ENCODE measurements at regions not wholly inside any gene's neighbourhood (a gene's known extent, or its start where the extent isn't known, plus 50 kb on each side); places are given as distances from the start of the nearest gene placed in this dataset.

DNA sequence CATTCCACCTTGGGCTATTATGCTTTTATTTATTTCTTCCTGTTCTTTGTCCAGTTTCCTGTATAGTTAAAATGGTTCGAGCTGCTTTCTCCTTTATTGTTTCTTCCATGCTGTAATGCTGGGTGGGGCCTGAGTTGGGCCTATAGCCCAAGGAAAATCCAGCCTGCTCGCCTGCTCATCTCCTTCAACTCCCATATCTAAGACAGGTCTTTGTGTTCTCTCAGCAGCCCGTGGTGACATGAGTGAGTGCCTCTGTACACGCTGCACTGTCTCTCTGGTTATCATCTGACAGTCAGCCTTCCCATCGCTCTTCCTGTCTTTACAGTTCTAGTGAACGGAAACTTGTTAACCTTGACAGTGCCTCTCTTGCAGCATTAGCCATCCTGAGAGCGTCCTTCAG lies 221.9 kb upstream of the SLC10A2 start:
- intact Hi-C loops (cut with DNase I; ENCODE audit: low total_unique reads), result no loop called here
- no peak for DNase-seq
- Histone ChIP-seq H3K4me3 (no peak overlapping the region), H3K27ac (no peak overlapping the region), H3K9me3 (no peaks in the 10 kb centered on the region), H3K27me3 (no peaks in the 10 kb centered on the region), H3K36me3 (no peaks in the 10 kb centered on the region), H3K4me1 (no peaks in the 10 kb centered on the region)
- TF ChIP-seq, protein P1, sequence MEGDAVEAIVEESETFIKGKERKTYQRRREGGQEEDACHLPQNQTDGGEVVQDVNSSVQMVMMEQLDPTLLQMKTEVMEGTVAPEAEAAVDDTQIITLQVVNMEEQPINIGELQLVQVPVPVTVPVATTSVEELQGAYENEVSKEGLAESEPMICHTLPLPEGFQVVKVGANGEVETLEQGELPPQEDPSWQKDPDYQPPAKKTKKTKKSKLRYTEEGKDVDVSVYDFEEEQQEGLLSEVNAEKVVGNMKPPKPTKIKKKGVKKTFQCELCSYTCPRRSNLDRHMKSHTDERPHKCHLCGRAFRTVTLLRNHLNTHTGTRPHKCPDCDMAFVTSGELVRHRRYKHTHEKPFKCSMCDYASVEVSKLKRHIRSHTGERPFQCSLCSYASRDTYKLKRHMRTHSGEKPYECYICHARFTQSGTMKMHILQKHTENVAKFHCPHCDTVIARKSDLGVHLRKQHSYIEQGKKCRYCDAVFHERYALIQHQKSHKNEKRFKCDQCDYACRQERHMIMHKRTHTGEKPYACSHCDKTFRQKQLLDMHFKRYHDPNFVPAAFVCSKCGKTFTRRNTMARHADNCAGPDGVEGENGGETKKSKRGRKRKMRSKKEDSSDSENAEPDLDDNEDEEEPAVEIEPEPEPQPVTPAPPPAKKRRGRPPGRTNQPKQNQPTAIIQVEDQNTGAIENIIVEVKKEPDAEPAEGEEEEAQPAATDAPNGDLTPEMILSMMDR (IDR thresholded peaks at IDR 0.05), result no peak
- no peak for TF ChIP-seq POLR2A (IDR thresholded peaks at IDR 0.05)

GRCh38 chr13:103287659-103288058 lies 221.4 kb upstream of the SLC10A2 start:
- intact Hi-C loops (cut with DNase I; ENCODE audit: low total_unique reads), result no loop called here
- Histone ChIP-seq H3K27ac (no peak overlapping the region), H3K9me3 (no peaks in the 10 kb centered on the region), H3K27me3 (no peaks in the 10 kb centered on the region), H3K4me3 (no peak overlapping the region), H3K36me3 (no peaks in the 10 kb centered on the region), H3K4me1 (no peaks in the 10 kb centered on the region)
- no peak for DNase-seq
- TF ChIP-seq, protein P1 (IDR thresholded peaks at IDR 0.05), result no peak
- TF ChIP-seq POLR2A (IDR thresholded peaks at IDR 0.05), result no peak

DNA sequence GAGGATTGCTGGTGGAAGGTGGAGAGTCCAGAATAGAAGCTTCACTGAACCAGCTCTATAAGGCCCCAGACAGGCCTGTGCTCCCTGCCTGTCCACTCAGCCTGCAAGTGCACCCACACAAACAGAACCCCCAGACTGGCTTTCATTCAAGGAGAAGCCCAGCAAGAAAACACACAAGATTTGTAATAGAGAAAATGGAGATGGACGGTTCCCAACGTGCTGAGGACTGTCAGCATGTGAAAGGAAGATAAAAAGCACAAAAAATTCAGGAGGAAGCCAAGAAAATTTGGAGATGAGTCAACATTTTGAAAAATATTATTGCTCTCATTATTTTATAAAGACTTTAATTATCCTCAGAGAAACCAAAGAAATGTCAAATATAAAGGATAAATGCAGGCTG lies 218.2 kb upstream of the SLC10A2 start:
- TF ChIP-seq POLR2A (IDR thresholded peaks at IDR 0.05), result no peak
- TF ChIP-seq, protein P1 (IDR thresholded peaks at IDR 0.05), result no peak
- intact Hi-C loops (cut with DNase I; ENCODE audit: low total_unique reads), result no loop called here
- no peaks in the 10 kb centered on the region for H3K27me3 ChIP-seq
- H3K4me1 ChIP-seq, result no peaks in the 10 kb centered on the region
- H3K9me3 ChIP-seq, result no peaks in the 10 kb centered on the region
- H3K4me3 ChIP-seq, result no peak overlapping the region
- DNase-seq, result no peak
- H3K36me3 ChIP-seq, result no peaks in the 10 kb centered on the region
- no peak overlapping the region for H3K27ac ChIP-seq

DNA sequence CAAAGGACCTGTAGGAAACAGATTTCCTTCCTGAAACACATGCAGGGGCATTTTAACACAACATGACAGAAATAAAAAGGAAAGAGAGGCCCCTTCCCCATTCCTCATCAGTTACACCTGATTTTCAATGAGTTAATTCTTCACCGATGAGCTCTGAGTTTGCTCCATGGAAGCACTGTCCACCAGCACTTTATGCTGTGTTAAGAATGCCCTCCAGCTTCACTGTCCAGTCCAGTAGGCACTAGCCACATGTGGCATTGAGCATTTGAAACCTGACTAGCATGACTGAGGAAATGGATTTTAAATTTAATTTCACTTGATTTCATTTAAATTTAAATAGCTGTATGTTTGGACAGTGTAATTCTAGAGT lies 217.2 kb upstream of the SLC10A2 start:
- intact Hi-C loops (cut with DNase I; ENCODE audit: low total_unique reads), result no loop called here
- Histone ChIP-seq H3K4me3 (no peak overlapping the region), H3K4me1 (no peaks in the 10 kb centered on the region), H3K36me3 (no peaks in the 10 kb centered on the region), H3K9me3 (no peaks in the 10 kb centered on the region), H3K27me3 (no peaks in the 10 kb centered on the region), H3K27ac (no peak overlapping the region)
- no peak for TF ChIP-seq POLR2A (IDR thresholded peaks at IDR 0.05)
- DNase-seq, result no peak

GRCh38 chr13:103282571-103283450 lies 216.6 kb upstream of the SLC10A2 start:
- no peaks in the 10 kb centered on the region for H3K9me3 ChIP-seq
- no peak for TF ChIP-seq POLR2A (IDR thresholded peaks at IDR 0.05)
- TF ChIP-seq, protein P1 (IDR thresholded peaks at IDR 0.05), result no peak
- H3K27ac ChIP-seq, result no peak overlapping the region
- H3K4me1 ChIP-seq, result no peaks in the 10 kb centered on the region
- no peaks in the 10 kb centered on the region for H3K36me3 ChIP-seq
- DNase-seq, result no peak
- intact Hi-C loops (cut with DNase I; ENCODE audit: low total_unique reads), result no loop called here
- no peaks in the 10 kb centered on the region for H3K27me3 ChIP-seq
- no peak overlapping the region for H3K4me3 ChIP-seq
